SW480 (cell line): ENCODE measurements at regions not wholly inside any gene's neighbourhood (a gene's known extent, or its start where the extent isn't known, plus 50 kb on each side); places are given as distances from the start of the nearest gene placed in this dataset.
A peak's percentile ranks its signal among the peaks of the same experiment; 100 is the strongest.

Experiments
- DNase-seq: peaks from one replicate; pipeline ENCODE4 v3.0.0-alpha.2; 2016; ENCODE audit warnings: low spot score

DNA sequence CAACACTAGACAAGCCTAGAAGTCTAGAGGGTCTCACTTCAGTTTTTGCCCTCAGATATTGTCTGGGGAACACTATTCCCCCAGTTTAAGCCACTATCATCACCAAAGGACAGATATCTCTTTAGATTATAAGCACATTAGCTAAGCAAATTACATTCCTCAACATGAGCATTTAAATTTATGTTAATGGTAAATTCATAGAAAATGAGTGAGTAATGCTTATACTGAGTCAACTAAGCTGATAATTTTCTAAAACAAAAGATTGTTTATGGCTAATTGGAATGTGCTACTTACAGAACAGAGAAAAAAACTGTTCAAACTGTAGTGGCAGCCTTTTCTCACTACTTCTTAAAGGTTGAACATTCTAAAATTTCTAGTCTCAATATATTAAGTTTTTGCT lies 290.2 kb downstream of the SLITRK1 start:
- no peak for DNase-seq

DNA sequence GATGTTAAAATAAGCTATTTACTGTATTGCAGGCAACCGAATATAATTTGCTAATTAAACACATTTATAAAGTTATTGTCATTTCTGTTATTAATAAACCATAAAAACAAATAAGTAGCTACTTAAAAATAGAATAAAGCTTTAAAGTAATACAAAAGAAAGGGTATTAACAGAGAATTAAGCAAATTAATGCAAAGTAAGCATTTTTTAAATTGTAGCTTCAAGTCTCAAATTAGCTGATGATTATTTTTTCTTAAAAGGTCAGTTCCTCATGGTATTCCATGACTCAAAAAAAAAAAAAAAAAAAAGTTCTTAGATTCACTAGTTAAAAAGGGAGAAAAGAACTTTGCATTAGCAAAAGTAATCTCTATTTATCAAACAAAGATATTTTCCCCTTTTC lies 292.5 kb downstream of the SLITRK1 start:
- DNase-seq = no peak

DNA sequence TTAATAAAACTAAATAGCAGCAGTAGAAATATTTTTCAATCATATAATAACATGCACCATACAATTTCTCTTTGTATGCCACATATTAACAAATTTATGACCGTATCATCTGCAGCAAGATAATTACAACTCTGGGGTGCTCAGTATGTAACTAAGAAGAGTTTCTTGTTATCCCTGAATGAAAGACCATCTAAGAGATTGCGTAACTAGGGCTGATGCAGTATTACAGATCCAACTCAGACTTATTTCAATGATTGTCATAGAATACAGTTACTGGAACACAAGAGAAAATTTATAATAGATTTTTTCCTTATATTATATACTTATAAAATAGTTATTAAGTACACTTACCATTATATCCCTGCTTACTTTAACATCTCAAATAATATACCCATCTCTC lies 305.1 kb downstream of the SLITRK1 start:
- no peak for DNase-seq

DNA sequence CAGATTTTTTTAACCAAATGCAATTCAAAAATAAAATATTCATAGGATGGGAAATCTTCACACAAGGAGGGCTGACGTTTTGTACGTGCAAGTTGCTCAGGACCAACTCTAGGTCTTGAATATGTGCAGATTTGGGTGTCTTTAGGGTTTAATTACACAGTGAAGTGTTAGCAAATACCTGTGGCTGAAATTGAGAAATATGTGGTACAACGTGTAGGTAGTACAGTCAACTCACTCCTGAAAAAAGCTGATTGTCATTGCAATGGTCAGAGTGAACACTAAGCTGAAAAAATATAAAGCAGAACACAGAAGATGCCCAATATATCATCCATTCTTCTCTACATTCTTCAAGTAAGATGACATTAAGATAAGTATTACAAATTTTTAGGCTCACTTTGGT lies 314.3 kb downstream of the SLITRK1 start:
- DNase-seq = no peak

DNA sequence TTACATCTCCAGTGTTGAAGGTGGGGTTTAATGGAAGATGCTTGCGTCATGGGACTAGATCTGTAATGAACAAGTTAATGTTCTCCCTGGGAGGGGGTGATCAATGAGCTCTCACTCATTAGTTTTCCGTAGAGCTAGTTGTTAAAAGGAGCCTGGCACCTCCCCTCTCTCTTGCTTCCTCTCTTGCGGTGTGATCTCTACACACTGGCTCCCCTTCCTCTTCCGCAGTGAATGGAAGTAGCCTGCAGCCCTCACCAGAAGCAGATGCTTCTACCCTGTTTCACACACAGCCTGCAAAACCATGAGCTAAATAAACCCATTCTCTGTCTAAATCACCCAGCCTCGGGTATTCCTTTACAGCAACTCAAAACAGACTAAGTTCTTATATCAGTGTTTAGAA lies 318.8 kb downstream of the SLITRK1 start:
- DNase-seq = no peak

DNA sequence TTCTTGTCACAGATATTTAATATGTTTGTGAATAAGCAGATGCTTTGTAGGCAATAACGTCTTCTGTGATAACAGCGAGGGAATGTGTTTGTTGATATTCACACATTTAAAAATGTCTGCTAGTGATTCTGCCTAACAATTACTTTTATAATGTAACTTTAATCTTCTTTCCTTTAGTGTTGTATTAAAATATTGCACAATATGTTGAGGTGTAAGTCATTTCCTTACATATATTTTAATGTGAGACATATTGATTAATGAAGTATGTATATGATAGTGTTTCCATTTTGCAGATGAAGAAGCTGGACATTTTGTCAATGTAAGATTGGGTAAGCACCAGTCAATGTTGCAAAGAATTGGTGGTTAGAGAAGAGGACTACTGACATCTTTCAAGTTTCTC lies 324.4 kb downstream of the SLITRK1 start:
- no peak for DNase-seq

DNA sequence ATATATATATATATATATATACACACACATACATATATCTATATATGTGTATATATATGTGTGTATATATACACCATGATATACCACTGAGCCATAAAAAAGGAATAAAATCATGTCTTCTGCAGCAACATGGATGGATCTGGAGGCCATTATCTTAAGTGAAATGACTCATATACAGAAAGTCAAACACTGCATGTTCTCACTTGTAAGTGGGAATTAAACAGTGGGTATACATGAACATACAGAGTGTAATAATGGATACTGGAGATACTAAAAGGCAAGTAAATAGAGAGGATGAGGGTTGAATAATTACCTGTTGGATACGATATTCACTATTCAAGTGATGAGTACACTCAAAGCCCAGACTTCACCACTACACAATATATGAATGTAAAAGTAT lies 332.6 kb downstream of the SLITRK1 start:
- DNase-seq = no peak

DNA sequence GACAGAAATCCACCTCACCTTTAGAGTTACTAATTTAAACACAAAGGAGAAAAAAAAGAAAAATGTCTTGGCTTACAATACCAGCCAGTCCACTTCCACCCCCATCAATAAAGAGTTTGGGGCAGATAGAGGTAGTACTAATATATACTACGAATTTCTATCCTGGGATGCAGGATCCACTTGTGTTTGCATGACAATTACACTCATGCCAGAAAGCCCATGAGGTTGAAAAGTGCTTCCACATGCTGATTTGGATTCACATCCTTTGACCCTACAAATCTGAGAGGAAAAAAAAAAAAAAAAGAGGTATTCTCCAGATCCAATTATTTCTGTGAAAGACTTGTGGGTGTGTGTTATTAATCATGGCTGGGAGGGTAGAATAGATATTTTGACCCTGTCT lies 335.2 kb downstream of the SLITRK1 start:
- DNase-seq = no peak

DNA sequence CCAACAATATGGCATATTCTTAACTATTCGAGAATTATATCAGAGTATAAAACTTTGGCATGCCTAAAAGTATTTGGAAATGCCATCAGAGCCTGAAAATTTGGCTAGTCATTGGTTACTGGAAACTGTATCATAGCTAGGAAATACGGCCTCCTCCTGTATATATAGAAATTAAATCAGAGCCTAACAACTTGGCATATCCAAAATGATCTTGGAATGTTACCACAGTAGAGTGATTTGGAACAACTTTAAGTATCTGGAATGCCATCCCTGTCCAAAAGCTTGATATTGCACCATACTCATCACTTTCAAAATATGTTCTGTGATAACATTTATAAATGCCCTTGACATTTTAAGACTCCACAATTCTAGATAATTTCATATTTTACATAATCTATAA lies 335.8 kb downstream of the SLITRK1 start:
- no peak for DNase-seq

DNA sequence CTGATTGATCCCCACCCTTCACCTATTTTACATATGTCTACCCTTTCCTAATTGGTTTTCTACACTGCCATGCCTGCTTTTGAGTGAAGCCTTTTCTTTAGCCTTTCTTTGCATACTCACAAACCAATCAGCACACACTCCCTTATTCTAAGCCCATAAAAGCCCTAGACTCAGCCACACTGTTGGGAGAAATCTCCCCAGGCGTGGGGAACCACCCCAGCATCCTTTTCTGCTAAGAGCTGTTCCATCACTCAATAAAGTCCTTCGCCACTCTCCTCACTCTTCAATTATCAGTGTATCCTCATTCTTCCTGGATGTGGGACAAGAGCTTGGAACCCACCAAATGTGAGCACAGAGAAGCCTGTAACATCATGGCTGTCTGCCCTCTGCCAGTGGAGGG lies 343.6 kb downstream of the SLITRK1 start:
- DNase-seq = no peak

DNA sequence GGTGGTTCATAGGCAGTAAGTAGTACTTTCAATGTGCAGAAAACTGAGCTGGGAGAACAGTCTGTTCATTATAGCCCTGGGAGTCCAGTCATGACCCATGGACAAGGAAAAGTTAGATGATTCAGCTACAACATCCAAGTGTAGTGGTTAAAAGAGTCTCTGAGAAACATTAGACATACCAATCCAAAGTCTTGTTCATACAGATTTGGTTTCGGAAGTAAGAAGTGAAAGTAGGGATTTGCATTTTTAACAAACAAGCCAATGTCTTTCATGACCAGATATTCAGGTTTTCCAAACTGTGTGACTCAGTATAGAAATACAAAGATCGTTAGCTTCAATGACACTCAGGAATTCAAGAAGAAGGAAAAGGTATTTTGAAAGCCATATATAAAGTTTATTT lies 345.3 kb downstream of the SLITRK1 start:
- no peak for DNase-seq

DNA sequence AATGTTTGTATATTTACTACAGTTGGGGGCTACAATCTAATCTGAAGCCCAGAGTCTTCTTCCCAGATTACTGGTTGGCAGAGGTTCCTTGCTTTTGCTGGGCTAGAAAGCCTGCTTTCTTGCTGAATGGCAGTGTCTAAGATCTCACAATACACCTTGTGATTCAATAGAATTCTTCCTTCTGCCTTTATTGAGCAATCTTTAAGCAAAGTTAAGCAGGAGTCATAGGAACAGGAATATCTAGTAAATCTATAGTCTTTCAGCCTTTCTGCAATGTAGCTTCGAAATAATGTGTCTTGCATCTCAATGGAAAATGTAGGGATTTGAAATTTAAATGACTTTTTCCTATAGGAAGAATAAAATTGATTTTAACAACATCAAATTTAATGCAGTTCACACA lies 346.1 kb downstream of the SLITRK1 start:
- DNase-seq = no peak

DNA sequence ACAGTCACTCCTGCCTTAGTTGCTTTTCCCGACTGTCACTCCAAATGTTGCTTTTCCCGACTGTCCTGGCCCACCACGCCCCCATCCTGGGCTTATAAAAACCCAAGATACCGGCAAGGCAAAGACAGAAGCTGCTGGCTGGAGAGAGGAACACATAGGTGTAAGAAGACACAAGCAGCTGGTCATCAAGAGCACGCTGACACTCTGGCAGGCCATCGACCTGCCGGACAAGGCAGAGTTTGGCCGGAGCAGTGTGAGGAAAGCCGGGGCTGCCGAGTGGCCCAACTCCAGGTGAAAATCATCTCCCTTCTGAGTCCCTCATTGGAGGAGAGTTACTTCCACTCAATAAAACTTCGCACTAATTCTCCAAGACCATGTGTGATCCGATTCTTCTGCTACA lies 349.5 kb downstream of the SLITRK1 start:
- no peak for DNase-seq

DNA sequence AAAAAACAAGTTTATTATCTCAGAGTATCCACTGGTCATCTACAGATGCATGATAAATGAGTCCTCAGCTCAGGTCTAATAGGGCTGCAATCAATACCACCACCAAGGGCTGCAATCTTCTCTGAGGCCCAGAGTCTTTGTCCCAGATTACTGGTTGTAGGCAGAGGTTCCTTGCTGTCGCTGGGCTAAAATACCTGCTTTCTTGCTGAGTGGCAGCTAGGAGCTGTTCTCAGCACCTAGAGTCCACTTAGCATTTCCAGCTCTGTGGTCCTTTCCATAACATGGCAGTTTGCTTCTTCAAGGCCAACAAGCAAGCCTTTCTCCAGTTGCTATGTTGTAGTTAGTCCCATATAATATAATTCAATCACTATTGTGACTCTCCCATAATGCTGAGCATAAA lies 351.3 kb downstream of the SLITRK1 start:
- no peak for DNase-seq

DNA sequence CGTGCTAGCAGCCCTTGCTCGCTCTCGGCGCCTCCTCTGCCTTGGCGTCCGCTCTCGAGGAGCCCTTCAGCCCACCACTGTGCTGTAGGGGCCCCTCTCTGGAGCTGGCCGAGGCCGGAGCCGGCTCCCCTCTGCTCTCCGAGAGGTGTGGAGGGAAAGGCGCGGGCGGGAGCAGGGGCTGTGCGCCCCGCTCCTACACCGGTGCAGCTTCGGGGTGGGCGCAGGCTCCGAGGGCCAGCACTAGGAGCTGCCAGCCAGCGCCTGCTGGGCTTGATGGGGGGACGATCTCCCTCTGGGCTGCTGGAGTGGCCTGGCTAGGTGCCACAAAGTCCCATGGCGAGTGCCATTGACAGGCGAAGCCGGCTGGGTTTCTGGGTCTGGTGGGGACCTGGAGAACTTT lies 365.5 kb downstream of the SLITRK1 start:
- no peak for DNase-seq

DNA sequence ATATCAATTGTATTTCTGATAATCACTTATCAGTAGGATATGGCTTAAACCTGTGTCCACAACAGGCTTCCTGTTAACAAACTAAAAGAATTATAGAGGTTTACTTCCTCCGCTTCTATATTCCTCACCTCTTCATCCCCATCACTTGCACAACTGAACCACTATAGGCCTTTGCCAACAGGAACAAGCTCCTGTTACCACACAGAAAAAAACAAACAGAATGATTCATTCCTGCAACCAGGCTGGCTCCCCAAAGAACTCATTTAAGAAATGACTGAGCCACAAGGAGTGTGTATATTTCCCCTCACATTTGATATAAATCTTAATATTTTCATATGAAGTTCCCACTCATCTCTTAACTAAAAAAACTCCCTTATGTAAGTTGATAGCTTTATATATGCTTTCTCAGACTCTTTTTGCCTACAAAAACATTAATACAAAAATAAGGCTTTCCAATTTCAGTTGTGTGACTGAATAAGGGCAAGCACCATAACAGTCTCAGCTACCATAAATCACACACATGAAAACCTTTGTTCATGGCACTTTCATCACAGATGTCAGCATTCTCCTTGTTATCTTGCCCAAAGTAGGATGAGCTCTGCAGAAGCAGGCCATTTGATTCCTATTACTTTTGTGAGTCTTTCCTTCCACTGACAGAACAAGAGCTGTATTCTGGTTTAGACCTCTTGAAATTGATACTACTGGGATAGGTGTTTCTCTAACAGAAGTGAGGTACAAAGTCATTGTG lies 366.8 kb downstream of the SLITRK1 start:
- no peak for DNase-seq

DNA sequence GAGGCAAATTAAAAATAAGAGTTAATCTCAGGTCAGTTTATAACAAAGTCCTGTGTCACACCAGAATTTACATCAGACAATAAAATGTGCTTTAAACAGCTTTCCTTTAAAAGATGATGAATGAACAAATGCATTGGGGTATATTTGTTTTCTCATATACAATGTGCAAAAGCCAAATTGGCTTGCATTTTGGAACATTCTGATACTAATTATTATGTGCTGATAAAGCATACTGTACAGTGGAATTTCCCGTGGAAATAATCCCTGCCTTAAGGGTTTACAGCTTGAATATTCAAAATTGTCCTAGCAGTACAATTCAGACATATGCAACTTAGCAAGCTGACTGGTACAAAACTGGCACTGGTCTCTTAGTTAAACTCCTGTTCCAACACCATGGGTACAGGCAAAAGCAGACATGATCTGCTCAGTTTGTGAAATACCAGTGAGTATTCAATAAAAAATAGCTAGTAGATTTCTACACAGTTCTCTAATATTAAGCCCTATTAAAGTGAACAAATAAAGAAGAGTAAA lies 373.4 kb downstream of the SLITRK1 start:
- DNase-seq = no peak

DNA sequence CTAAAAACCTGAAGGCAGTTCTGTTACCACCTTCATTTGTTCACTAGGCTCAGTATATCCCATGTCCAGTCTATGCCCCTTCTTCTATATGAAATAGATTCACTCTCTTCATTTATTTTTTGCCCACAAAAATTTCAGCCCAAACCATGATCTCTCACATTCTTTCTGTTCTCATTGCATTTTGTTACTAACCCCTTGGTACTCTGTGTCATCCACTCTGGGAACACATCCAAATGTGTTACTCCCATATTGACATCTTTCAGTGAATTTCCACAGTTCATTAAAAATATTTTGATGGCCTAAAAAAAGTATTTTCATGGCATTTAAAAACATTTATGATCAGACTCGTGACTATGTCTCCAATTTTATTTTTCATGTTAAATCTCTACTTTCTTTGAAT lies 378.9 kb downstream of the SLITRK1 start:
- DNase-seq = no peak

DNA sequence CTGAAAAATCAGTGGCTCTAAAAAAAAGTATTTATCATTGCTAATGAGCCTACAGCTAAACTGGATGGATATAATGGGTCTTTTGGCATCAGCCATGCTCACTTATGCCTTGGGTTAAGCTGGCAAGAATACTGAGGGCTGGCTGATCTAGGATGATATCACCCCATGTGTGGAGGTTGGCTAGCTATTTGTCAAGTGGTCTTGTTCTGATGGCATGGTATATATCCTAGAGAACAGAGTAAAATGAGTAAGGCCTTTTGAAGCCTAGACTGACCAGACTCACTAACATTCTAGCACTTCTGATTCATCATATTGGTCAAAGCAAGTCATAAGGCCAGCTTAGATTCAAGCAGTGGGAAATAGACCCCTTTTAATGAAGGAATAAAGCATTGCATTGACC lies 383.0 kb downstream of the SLITRK1 start:
- no peak for DNase-seq

DNA sequence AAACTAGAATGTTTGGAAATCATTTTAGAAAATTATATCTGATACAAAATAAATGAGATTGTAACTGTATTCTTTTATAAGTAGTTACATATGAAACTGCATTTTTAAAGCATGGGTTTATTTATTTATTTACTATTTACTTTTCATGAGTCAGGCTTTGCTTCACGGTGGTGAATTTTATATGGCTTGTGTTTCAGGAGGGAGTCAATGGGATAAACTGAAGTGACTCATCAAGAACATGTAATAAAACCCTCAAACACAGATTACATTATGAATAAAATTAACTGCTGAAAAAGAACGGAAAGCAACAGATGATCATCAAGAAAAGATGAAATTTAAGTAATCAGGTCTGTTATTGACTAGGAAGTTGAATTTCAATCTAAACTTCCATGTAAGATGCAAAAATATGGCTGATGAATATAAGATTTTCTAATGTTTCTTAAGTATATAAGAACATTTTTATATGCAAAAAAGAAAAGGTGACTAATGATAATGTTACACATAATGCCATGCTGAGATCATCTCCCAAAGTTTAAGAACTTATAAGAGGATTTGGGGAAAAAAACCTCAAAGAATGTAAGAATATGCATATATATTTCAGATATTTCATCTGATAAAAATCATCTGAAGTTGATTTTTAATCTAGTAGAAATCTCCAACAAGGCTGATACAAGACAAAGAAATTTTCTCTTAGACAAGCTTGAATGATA lies 383.6 kb downstream of the SLITRK1 start:
- DNase-seq = peak; percentile 1

DNA sequence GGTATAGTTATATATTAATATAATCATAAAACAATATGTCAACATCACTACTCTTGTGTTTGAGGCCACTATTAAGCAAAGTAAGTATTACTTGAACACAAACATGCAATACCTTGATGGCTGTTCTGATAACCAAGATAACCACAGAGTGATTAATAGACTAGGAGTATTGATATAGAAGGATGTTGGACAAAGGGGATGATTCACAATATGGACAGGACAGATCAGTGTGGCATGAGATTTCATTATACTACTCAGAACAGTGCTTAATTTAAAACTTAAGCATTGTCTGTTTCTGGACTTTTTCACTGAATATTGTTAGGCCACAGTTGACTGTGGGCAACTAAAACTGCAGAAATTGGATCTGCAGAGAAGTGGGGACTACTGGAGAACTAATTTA lies 384.2 kb downstream of the SLITRK1 start:
- DNase-seq = no peak

DNA sequence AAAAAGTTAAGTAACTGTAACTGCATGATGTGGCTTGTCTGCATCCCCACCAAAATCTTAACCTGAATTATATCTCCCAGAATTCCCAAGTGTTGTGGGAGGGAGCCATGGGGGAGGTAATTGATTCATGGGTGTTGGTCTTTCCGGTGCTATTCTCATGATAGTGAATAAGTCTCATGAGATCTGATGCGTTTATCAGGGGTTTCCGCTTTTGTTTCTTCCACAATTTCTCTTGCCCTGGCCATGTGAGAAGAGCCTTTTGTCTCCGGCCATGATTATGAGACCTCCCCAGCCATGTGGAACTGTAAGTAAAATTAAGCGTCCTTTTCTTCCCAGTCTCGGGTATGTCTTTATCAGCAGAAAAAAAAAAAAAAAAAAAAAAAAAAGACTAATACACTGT lies 385.8 kb downstream of the SLITRK1 start:
- DNase-seq = no peak

DNA sequence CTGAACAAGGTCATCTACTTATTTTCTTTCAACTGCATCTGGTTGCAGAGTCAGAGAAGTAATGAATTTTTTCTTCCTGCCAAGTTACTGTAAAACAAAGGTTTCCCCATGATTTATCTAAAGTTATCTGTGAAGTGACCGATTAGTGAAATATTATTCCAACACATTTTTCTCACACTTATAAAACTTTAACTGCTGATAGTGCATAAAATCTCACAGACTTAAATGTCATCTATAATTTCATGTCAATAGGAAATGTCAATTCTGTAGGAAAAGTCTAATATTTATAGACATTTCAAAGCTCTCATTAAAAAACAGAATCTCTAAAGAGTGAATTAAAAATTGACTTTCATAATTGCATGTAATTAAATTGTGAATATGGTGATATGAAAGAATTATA lies 397.2 kb downstream of the SLITRK1 start:
- no peak for DNase-seq

DNA sequence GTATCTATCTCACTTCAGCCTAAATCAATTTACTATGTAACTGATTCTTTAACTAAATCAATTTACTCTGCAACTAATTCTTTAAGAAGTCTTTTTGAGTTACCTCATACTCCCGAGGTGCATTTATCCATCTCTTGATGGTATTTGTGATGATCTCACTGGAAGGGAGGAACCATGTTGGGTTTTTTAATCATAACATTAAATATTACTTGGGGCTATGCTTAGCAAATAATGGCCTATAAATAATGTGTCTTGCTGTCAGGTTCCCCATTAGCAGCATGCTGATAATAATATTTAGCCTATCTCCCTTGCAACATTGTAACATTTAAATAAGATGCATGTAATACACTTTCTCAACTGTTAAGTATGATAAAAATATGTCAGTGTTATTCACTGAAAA lies 411.3 kb downstream of the SLITRK1 start:
- DNase-seq = no peak
